ENCODE measurements at regions not wholly inside any gene's neighbourhood (a gene's known extent, or its start where the extent isn't known, plus 50 kb on each side); places are given as distances from the start of the nearest gene placed in this dataset.

GRCh38 chr22:49418341-49418894, 409.3 kb downstream of the BRD1 start:
- Histone ChIP-seq H3K4me2 (ENCODE audit: low read depth, low read length, poor library complexity, severe bottlenecking) (no peak overlapping the region), H3K27ac (ENCODE audit: low read depth, low read length) (no peak overlapping the region), H3F3A (ENCODE audit: insufficient read depth) (no peaks in the 10 kb centered on the region), H3K27me3 (ENCODE audit: low read length) (no peaks in the 10 kb centered on the region), H3K9me2 (replicated peaks; ENCODE audit: insufficient read depth, low read length) (no peaks in the 10 kb centered on the region), H3K79me2 (ENCODE audit: insufficient read depth, low read length) (no peaks in the 10 kb centered on the region), H3K9ac (ENCODE audit: low read length) (no peak overlapping the region), H2AFZ (ENCODE audit: low read depth, low read length, severe bottlenecking) (no peak overlapping the region), H3K9me3 (ENCODE audit: insufficient read depth, low read length) (no peaks in the 10 kb centered on the region), H3K36me3 (ENCODE audit: low read length) (no peaks in the 10 kb centered on the region), H3K4me3 (ENCODE audit: insufficient read depth, low read length, poor library complexity, severe bottlenecking) (no peak overlapping the region), H4K20me1 (ENCODE audit: low read depth, low read length) (no peaks in the 10 kb centered on the region)
- TF ChIP-seq CTCF (IDR thresholded peaks at IDR 0.05; ENCODE audit: insufficient read depth, low read length, poor library complexity, severe bottlenecking): no peak
- no peak for TF ChIP-seq EZH2phosphoT487 (conservative IDR thresholded peaks at IDR 0.05; ENCODE audit: low read length)

GRCh38 chr22:49417833-49418232, 409.8 kb downstream of the BRD1 start:
- TF ChIP-seq CTCF (IDR thresholded peaks at IDR 0.05; ENCODE audit: insufficient read depth, low read length, poor library complexity, severe bottlenecking): no peak
- TF ChIP-seq EZH2phosphoT487 (conservative IDR thresholded peaks at IDR 0.05; ENCODE audit: low read length): no peak
- Histone ChIP-seq H3F3A (ENCODE audit: insufficient read depth) (no peaks in the 10 kb centered on the region), H3K27ac (ENCODE audit: low read depth, low read length) (no peak overlapping the region), H4K20me1 (ENCODE audit: low read depth, low read length) (no peaks in the 10 kb centered on the region), H3K9ac (ENCODE audit: low read length) (no peak overlapping the region), H3K79me2 (ENCODE audit: insufficient read depth, low read length) (no peaks in the 10 kb centered on the region), H2AFZ (ENCODE audit: low read depth, low read length, severe bottlenecking) (no peak overlapping the region), H3K9me2 (replicated peaks; ENCODE audit: insufficient read depth, low read length) (no peaks in the 10 kb centered on the region), H3K4me2 (ENCODE audit: low read depth, low read length, poor library complexity, severe bottlenecking) (no peak overlapping the region), H3K27me3 (ENCODE audit: low read length) (no peaks in the 10 kb centered on the region), H3K4me3 (ENCODE audit: insufficient read depth, low read length, poor library complexity, severe bottlenecking) (no peak overlapping the region), H3K36me3 (ENCODE audit: low read length) (no peaks in the 10 kb centered on the region), H3K9me3 (ENCODE audit: insufficient read depth, low read length) (no peaks in the 10 kb centered on the region)

- Histone ChIP-seq H3F3A (ENCODE audit: insufficient read depth) (no peaks in the 10 kb centered on the region), H3K9ac (ENCODE audit: low read length) (no peak overlapping the region), H3K27ac (ENCODE audit: low read depth, low read length) (no peak overlapping the region), H2AFZ (ENCODE audit: low read depth, low read length, severe bottlenecking) (no peak overlapping the region), H3K9me3 (ENCODE audit: insufficient read depth, low read length) (no peaks in the 10 kb centered on the region), H3K4me2 (ENCODE audit: low read depth, low read length, poor library complexity, severe bottlenecking) (no peak overlapping the region), H4K20me1 (ENCODE audit: low read depth, low read length) (no peaks in the 10 kb centered on the region), H3K79me2 (ENCODE audit: insufficient read depth, low read length) (no peaks in the 10 kb centered on the region), H3K36me3 (ENCODE audit: low read length) (no peaks in the 10 kb centered on the region), H3K9me2 (replicated peaks; ENCODE audit: insufficient read depth, low read length) (no peaks in the 10 kb centered on the region), H3K27me3 (ENCODE audit: low read length) (no peaks in the 10 kb centered on the region), H3K4me3 (ENCODE audit: insufficient read depth, low read length, poor library complexity, severe bottlenecking) (no peak overlapping the region)
- TF ChIP-seq CTCF (IDR thresholded peaks at IDR 0.05; ENCODE audit: insufficient read depth, low read length, poor library complexity, severe bottlenecking) (no peak), EZH2phosphoT487 (conservative IDR thresholded peaks at IDR 0.05; ENCODE audit: low read length) (no peak)
Measured at GRCh38 chr22:49417326-49417725, 410.3 kb downstream of the BRD1 start.
